Right renal cortex interstitium (tissue), 3 donors: ENCODE measurements at regions not wholly inside any gene's neighbourhood (a gene's known extent, or its start where the extent isn't known, plus 50 kb on each side); places are given as distances from the start of the nearest gene placed in this dataset.

Source experiments
- DNase-seq, 3 donors: peaks; one replicate each; pipeline ENCODE4 v3.0.0-alpha.2; 2013; ENCODE audit warnings: low read depth in 3 of 3, low spot score in 2 of 3

DNA sequence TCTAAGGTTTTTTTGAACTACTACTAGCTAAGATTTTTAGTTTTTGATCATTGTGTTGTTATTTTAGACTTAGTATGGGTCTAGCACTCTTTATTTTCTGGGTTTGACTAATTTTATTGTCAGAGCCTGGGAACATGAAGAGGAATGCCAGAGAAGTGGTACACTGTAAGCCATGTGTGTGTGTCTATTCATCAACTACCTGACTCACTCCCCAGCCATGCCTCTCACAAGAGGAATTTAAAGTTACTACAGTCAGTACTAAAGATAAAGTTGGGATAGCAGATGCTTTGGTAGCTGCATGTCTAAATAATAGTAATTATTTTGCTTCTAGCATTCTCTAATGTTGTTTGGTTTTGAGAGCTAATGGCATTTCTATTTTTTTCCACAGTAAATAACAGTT lies 264.8 kb downstream of the CSNK1G3 start:
- no peak for DNase-seq

DNA sequence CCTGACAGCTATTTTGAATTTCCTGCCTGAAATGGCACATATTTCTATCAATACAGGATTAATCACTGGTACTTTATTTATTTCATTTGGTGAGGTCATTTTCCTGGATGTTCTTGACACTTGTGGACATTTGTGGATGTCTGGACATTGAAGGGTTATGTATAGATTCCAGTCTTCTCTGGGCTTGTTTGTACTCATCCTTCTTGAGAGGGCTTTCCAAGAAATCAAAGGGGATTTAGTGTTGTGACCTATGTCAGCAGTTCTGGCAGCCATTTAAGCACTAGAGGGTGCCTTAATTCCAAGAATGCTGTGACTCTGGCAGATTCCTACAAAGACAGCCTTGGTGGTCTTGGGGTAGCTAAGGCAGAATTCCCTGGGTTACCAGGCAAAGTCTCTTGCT lies 259.7 kb downstream of the CSNK1G3 start:
- no peak for DNase-seq

DNA sequence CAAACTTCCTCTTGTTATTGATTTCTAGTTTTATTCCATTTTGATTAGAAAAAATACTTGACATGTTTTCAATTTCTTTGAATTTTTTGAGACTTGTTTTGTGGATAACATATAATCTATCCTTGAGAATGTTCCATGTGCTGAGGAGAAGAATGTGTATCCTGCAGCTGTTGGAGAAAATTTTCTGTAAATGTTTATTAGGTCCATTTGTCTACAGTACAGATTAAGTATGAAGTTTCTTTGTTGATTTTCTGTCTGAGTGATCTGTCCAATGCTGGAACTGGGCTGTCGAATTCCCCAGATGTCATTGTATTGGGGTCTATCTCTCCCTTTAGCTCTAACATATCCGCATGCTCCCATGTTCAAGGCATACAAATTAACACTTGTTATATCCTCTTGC lies 251.2 kb downstream of the CSNK1G3 start:
- DNase-seq: no peak

DNA sequence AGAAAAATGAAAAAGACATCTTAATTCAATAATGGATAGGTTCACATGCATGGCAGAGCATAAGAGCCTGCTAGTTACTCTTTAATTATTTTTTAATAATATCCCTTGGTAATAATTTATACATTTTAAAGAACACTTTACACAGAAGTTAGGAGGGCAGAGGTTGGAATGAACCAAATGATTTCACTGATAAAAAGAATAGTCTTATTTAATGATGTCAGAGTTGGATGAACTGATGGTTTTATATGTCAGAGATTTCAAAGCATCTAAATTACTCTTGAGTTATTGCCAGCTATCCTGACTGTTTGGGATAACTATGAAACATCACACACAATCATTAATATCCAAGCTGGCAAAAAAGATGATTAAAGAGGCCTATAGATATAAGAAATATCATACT lies 244.8 kb downstream of the CSNK1G3 start:
- DNase-seq: no peak

DNA sequence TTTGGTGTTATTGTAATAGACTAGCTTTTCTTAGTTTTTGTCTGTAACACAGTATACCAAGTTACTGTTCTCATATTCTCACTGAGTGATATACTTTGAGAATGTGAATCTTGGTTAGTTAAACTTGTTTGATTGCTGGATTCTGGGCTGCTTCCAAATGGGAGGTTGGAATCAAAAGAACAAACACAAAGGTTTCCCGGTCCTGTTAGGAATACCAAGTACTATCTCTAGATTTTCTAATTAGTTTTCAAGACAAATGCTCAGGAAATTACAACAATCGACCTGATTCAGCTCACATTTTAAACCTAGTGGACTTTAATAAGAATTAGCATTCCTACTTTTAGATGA lies 244.3 kb downstream of the CSNK1G3 start:
- no peak for DNase-seq

DNA sequence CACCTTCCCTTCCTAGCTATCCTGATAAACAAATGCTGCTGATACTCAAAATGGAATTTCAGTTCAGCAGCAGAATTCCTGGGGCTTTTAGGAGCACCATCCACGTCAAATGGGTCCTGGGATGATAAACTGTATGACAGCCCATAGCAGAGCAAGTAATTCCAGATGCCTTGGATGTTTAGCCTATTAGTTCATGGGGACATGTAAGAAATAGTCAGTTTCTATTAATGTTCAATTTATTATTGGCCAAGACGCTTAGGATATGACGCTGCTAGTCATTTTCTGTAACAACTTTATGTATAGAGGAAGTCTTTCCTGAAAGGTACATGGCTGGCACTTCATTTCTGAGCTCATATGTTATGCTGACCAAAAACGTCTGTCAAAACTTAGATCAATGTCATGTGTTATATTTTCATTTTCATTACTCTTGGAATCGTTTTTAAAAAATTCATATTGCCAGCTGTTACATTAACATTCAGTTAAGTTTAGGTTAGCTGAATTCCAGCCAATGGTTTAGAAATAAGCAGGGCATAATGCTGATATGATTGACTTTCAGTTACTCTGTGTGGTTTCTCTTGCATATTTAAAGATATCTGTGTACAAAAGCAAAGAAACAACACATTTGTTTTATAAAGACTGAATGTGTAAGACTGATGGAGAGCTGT lies 243.8 kb downstream of the CSNK1G3 start:
- DNase-seq: no peak

DNA sequence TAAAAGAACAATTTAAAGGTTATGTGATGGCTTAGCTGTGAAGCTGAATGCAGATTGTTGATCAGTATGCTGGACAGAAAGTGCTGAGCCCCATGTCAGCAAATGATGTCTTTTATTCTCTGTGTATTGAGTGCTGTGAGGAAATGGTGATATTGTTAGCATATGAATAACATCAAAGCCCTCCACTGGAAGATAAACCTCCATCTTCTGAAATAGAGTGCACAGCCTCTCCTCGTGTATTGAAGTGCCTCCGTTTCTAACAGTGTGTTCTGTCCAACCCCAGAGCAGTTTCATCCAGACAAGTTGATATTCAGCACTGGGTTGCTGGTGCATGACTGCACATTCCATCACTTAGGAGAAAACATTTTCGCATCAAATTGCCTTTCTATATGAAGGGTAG lies 242.9 kb downstream of the CSNK1G3 start:
- DNase-seq: peak in 1 of 3 donors; percentile 6

DNA sequence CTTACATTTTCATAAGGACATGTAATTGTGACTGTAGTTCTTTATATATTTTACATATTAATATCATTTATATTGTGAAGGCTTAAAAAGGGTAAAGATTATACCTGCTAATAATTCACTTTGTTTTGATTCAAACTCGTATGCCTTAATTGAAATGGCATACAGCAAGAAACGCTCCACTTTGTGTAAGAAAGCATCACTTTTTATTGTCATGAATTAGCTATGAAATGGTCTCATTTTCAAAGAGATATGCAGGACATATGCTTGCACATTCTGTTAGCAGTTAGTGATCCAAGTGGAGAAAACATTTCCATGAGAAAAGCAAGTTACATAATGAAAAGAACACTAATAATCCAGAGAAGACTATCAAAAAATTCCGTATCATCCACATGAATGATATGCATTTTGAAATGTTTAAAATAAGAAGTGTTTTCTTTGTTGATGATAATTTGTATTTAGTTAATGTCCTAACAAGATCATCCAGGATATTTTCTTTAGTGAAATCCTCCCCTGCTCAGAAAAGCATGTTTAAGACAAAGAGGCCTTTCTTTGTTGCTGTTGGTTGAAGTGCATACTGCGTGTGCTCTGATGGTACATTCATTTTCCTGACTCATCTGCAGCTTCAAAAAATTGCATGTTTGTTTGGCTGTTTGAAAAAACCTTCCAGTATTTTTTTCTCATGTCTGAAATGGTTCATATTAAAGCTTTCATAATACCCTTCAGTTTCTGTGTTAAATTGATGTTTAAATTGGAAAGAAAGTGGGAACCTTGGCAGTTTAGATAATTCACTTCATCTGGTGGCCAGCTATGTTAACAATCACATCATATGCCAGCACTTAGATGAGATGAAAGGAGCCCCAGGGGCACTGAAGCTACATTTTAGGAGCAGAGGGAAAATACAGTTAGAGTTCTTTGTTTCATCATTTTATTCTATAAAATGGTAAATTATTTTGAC lies 242.2 kb downstream of the CSNK1G3 start:
- DNase-seq: no peak

DNA sequence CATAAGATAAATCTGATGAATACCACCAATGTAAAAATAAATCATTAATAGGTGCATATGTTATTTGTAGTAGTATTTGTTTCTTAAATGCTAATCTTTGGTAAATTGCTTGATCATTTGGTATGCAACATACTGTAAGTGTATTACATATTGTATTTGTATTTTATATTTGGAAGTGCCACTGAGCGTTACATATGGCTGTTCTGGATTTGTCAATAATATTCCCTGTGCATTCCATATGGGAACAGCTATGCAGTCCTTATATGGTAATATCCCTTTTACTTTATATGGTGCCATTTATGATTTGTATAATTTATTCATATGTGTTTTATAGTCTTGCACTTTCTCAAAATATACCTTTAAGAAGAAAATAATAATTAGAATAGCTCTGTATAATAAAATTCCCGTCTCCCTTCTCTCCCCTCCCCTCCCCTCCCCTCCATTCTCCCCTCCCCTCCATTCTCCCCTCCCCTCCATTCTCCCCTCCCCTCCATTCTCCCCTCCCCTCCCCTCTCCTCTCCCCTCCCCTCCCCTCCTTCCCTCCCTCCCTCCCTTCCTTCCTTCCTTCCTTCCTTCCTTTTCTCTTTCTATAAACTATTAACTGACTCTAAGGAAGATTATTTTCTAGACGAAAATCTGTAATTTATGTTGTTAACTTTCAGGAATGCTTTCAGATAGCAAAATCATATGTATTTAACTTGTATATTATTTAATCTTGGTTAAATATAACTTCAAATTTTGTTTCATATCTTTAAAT lies 241.4 kb downstream of the CSNK1G3 start:
- no peak for DNase-seq

DNA sequence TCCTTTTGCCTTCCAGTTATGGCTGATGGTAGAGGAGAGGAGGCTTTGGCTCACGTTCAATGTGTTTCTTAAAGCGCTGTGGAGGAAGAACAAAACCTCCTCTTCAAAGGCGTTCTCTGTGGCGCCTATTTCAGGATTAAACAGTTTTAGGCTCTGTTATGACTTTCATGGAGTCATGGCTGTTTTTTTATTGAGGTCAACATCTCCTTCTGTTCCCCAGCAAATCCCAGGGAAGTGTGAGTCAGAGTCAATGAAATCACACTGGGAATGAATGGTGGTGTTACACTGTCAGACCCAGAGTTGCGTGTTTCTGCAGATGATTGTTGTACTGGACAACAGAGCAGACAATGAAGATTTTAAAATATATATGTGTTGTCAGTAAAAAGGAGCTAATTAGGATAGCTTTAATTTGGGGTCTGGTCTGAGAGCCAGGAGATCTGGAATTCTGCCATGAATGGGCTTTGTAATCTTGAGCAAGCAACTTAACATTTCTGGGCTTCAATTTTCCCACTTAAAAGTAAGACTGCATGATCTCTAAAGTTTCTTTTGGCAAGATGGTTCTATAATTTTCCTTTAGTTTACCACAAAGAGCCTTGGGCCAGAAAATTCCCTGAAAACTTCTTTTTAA lies 240.7 kb downstream of the CSNK1G3 start:
- no peak for DNase-seq

DNA sequence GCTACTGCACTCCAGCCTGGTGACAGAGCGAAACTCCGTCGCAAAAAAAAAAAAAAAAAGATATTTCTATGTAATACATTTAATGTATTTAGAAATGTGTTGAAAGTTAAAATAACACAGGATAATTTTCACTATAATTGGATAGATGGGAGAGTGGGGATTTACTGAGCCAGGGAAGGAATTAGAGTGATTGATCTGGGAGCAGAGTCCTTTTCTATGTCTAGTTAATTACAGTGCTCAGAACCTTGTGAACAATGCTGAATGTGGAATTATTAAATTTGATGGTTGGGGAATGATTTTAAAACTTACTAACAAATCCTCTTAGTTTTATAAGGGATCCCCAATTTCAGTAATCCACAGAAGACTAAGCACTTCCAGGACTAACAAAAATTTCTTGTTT lies 239.7 kb downstream of the CSNK1G3 start:
- DNase-seq: no peak

DNA sequence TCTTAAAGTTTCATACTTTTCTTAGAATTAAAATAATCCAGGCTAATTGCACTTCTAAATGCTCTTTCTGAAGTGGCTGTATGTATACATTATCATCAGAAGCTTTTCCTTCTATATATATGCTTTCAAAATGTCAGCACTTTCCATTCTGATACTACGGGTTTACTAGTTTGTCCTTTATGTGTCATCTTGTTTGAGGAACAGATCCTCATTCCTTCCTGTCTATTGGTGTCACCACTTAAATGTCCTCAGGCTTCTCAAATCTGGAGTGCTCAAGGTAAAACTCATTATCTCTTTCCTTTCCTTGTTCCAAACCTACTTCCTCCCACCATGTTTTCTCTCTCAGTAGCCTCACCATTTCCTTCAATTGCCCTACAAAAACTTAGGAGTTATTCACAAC lies 236.3 kb downstream of the CSNK1G3 start:
- DNase-seq: no peak

DNA sequence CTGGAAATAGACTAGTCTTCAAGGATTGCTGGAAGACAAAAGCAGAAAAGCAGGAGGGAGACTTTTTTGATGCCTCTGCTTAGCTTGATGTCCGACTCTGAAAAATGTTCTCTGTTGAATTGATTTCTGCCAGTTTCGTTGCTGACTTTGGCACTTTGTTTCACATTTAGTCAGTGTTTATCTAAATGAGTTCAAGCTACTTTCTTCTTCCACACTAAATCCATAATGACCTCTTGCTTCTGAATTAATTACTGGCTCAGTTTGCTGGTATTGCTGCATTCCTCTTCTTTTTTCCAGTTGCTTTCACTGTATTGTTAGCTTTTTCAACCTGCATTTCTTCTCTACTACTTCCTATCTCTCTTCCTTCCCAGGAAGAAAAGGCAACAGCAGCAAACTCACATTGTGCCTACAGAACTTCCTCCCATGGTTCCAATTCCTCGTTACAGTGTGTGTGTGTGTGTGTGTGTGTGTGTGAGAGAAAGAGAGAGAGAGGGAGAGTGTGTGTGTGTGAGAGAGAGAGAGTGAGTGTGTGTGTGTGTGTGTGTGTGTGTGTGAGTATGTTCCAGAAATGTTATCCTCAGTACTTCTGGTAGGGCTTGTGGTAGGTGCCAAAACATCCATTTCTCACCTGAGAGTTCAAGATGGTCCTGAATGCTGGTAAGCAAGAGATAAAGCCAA lies 234.8 kb downstream of the CSNK1G3 start:
- no peak for DNase-seq

DNA sequence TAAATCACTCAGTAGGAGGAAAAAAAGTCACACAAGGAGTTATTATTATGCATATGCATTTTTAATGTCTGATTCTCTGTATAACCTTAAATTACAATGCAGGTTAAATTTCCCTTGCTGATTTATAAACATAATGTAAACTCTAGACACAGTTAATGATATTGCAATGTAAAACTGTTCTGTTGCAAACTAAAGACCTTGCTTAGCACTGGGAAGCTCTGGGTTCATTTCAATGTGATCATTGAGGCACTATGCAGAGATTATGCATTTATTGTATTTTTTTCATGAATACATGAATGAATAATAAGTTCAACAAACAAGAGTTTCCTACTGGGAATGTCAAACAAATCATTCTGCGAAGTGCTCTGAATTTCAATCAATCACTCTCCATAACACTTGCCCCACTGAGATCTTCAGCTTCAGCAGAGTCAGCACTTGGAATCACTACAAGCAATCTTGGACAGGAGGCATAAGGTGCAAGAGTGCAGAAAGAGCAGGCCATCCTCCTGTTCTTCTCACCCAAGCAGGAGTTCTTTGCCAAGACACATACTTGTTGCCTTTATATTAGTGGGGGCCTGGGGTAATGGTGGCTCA lies 232.1 kb downstream of the CSNK1G3 start:
- DNase-seq: no peak

DNA sequence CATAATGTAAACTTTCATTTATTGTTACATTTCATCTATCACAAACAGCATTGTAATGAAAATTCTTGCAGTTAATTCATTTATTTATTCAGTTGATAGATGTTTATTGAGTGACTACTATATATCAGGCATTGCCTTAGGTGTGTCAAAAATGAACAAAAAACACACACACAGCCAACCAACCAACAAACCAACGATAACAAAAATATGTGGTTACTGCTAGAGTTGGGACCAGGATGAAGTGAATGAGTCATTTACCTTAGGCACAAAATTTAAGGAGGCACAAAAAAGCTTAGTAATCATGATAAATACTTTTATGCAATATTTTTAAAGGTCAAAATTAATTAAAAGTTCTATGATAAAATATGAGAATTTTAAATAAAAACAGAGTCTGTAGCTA lies 223.4 kb downstream of the CSNK1G3 start:
- no peak for DNase-seq

DNA sequence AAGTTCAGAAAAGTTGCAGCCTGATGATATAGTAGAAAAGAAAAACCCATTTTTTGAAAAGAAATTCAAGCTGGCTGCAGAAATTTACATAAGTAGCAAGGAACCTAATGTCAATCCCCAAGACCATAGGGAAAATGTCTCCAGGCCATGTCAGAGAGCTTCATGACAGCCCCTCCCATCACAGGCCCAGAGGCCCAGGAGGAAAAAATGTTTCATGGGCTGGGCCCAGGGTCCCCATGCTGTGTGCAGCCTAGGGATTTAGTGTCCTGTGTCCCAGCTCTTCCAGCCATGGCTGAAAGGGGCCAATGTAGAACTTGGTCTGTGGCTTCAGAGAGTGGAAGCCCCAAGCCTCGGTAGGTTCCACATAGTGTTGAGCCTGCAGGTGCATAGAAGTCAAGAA lies 220.3 kb downstream of the CSNK1G3 start:
- DNase-seq: no peak

DNA sequence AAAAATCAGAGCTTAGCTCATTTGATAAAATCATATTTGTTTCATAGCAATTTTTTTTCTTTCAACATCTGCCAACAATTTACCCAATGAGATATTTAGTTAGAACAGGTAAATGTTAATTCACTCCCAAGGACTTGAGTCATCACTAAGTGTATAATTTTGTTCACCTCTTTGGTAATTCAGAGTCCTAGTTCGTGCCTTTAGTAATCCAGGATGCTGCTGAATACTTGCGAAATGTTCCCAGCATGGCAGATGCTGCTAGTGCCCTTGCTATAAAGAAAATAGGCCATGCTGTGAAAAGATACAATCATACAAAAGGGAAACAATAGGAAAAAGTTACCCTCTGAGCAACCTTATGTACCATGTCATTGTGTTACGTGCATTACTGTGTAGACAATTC lies 210.5 kb downstream of the CSNK1G3 start:
- DNase-seq: no peak

DNA sequence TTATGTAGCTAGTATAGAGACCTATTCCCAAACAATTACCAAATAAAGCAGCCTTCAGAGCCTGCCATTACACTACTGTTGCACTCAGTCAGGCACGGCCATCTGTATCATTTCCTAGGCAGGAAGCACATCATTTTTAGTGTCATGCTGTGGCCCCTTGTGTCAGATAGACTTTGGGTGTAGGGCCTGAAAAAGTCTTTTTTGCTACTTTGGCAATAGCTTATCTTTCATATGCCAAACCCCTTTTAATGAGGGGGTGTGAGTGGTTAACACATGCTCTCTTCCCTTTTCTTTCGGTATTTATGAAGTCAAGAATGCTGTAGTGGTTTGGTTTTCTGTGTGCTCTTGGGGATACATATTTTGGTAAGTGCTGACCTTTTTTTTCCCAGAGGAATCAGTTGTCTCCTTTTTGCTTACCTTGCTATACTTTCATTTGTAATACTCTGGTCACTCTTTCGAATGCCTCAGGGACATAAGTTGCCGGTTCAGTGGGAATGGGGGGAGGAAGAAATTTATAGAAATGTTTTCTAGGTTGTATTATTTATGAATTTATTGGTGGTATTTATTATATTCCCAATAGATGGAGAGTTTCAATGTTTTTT lies 209.8 kb downstream of the CSNK1G3 start:
- DNase-seq: no peak

DNA sequence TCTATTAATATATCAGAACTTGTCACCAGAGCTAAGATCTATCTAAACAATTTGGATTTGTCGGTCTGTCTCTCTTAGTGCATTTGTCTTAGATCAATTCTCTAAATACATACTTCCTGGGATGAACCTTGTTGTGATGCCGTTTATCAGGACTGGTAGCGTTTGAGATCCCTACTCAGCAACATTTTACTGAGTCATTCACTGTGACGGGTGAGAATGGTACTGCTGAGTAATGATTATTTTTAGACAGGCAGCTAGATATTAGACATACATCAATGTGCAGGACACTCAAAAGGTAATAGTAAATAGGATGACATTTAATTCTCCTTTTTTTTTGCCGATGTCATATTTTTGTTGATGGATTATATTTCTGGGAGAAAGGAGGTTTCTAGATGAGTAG lies 209.0 kb downstream of the CSNK1G3 start:
- no peak for DNase-seq

DNA sequence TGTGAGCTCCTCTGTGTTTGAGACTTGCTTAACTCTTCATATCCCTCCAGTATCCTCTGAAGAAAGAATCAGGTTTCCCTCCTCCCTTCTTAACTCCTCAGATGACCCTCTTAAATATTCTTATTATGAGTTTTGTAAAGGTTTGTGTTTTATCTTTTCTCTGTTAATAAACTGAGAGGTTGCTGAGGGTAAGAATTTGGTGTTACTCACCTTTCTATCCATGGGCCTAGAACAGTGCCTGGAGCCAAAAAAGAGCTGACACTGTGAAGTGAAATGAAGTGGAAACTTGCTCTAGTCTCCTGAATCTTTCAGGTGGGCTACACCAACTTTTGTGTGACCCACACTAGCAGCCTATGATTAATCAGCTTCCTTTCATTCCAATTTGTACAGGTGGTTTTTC lies 208.4 kb downstream of the CSNK1G3 start:
- no peak for DNase-seq
